HG02759 (cell line): ENCODE measurements at regions not wholly inside any gene's neighbourhood (a gene's known extent, or its start where the extent isn't known, plus 50 kb on each side); places are given as distances from the start of the nearest gene placed in this dataset.
A peak's percentile ranks its signal among the peaks of the same experiment; 100 is the strongest.

Source experiments
- ATAC-seq: cut with Tn5 transposase; IDR thresholded peaks from one replicate; pipeline ENCODE4 v1.9.1; 2021; ENCODE audit warnings: mild to moderate bottlenecking, moderate library complexity; ENCODE audit not compliant: unreplicated experiment

DNA sequence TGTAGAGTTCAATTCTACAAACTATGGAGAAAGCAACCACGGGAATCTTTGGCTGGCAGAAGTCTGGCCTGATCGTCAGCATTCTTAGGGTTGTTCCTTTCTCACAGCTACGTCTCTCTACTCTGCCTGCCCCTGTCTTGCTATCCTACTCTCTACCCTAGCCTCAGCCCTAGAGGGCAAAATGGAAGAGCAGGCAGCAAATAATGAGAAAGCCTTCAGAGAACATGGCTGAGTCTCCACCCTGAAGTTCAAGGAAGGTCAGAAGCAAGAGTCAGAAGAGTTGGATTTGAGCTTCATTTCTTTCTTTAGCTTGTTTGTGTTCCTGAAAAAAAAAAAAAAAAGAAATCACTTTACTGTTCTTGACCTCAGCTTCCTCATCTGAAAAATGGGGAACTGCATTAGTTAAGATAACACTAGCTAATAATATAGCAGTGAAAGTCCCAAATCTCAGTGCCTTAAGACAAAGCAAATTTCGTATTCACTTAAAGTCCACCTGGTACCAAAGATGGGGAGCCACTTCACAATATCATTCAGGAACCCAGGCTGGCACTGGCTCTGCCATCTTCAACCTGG, 50.2 kb upstream of the CCND2 start:
- ATAC-seq: no peak

DNA sequence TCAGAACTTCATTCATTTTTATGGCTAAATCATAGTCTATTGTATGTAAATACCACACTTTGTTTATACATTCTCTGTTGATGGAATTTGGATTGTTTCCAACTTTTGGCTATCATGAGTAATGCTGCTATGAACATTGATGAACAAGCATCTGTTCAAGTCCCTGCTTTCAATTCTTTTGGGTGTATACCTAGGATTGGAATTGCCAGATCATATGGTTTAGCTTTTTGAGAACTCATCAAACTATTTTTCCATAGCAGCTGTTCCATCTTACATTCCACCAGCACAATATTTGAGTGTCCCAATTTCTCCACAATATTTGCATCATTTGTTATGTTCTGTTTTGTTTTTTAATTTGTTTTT, 52.3 kb upstream of the CCND2 start:
- ATAC-seq: no peak

DNA sequence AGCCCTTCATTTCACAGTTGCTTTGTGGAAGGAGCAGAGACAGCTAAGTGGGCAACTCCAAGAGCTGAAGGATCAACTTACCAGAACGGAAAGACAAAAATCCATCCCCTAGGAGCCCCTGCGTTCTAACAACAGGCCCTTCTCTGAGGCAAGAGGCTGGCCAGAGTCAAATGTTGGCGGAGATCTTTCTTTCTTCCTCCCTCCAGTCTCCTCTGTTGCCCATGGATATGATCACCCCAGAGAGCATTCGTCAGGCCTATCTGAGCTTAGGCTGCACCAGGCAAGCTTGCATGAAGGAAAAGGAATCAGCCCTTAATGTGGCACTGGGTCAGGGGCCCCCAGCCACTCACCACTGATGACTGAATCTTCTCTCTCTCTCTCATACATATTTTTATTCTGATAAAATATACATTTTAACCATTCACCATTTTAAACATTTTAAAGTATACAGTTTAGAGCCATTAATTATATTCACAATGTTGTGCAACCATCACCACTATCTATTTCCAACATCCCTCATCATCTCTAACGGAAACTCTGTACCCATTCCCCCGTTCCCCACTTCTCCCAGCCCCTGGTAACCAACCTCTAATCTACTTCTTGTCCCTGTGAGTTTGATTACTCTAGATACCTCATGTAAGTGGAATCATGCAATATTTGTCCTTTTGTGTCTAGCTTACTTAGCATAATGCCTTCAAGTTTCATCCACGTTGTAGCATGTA, 52.9 kb upstream of the CCND2 start:
- ATAC-seq: no peak

DNA sequence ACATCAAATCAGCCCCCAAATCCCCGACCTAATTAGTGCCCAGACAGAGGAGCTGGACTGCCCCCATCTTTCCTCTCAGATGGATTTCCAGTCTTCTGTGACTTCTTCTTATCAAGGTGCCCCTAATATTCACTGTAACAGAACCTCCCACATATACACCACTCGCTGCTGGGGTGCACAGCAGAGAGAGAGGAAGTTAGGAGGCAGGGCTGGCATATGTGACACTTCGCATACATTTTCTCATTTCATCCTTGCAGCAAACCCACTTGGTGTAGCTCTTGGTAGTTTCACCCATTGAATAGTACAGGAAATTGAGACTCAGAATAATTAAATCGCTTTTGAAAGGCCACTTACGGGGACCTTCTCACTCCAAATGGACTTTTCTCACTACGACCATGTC, 56.5 kb upstream of the CCND2 start:
- ATAC-seq: no peak

DNA sequence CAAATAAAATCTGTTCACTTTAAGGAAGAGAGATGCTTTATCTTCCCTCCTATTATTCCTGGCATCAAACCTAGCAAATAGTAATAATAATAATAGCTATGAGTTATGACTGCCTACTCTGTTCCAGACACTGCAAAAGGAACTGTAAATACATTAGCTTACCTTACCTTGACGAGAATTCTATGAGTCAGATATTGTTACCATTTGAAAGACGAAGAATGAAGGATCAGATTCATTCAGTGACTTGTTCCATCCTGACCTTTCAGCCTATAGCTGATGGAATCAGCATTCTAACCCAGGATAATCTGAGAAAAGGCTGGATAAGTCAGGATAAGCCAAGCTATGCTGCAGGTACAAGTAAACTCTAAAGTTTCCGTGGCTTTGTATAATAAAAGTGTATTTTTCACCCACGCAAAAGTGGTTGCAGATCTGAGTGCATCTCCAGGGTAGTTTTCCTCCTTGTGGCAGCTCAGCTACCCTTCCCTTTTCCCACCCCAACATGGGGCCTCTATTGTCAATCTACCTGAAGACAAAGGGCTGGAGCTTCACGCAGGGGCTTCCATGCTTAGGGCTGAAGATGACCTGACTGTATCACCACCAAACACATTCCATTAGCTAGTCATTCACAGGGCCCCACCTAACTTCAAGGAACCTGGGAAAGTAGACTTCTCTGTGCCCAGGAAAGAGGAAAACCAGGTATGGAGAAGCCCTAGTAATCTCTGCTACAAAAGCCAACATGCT, 57.2 kb upstream of the CCND2 start:
- ATAC-seq: peak; percentile 10

DNA sequence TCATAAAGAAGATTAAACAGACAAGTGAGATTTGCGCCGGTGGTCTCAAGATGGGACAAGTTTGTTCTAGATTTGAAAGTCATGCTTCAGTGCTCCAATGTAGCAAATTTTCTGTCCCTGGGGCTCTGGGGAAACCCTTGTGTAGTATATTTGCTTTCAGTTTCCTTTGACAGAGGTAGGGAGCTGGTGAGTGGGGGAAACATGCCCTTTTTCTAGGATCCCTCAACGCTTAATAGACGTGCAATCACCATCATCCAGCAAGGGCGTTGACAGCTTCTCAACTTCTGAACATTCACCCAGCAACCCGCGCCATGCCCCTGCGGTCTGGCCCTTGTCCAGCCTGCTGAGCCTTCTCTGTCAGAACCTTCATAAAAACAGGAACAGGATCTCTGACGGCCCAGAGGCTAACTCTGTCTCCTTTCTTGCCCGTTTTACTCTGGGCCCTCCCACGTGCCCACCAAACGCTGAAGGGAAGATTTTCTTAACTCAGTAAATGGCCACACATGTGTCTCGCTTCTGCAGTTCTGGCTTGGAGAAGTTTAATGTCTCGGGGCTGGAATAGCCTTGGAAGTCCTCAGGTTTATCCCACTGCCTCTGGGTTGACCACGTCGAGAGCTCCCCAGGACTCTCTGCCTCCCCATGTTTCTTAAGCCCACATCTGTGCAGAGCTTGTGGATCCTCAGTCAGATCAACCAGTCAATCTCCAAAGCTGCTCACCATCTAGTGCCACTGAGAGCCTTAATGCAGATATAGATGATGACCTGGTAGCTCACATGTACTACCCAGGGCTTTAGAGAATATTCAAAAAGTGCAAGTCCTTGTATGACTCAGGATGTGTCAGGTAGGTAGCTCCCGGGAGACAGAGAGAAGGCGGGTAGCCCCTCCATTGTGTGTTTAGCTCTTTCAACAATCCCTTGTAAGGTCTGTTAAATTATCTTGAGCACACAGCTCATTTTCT, 58.1 kb upstream of the CCND2 start:
- peak; percentile 68 for ATAC-seq

DNA sequence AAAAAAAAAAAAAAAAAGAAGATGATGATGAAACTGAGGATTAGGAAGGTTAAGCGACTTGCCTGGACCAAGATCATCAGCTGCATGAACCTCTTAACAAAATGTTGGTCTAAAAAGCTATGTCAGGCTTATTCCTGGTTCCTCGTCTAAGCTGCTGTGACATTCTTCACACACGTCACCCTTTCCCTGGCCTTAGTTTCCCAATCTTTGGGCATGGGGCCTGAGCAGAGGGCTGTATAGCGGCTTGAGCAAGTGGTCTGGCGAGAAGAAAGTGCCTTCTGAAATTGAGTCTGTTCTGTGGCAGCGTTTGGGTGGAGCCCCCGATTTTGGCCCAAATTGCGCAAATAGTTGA, 58.7 kb upstream of the CCND2 start:
- peak; percentile 5 for ATAC-seq

DNA sequence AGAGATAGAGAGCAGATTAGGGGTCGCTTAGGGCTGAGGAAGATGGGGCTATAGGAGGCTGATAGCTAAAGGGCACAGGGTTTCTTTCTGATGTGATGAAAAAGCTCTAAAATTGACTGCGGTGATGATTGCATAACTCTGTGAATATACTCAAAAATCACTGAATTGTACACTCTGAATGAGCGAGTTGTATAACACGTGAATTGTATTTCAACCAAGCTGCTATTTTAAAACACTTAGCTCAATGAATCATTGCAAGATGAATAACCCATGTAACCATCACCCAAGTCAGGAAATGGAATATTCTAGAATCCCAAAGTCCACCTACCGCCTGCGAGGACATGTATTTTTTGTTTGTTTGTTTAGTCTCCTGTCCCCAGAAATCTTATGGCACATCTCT, 60.1 kb upstream of the CCND2 start:
- ATAC-seq: no peak

DNA sequence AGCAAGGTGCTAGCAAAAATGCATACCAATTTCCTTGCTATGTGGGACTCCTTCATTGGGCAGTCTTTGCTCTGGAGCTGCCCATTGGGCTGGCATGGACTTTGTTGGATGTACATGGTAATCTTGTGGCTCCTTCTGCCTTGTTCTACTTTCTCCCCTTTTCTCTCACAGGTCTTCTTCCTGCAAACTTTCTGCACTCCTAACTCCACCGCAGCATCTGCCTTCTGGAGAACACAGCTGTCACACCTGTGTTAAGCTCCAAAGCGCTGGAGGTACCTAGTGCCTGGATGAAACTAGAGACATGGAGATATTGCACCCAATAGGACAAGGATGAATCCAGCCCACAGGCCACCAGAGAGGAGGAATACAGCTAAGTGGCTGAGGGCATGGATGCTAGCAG, 60.7 kb upstream of the CCND2 start:
- no peak for ATAC-seq

DNA sequence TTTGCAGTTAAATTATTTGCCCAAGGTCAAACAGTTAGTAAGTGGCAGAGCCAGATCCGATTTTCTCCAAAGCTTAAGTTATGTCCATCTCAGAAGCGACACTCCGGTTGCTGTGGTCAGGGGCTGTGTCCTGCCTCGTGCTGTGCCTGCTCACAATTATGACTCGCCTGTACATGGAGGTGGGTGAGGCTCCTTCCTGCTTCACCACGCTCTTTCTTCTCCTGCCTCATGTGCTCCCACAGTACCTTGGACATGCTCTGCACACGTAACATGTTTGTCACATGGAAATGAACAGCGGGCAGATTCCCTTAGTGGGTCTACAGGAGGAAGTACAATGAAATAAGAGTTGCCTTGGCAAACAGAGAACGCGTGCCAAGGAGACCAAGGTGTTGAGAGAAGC, 62.2 kb upstream of the CCND2 start:
- no peak for ATAC-seq

DNA sequence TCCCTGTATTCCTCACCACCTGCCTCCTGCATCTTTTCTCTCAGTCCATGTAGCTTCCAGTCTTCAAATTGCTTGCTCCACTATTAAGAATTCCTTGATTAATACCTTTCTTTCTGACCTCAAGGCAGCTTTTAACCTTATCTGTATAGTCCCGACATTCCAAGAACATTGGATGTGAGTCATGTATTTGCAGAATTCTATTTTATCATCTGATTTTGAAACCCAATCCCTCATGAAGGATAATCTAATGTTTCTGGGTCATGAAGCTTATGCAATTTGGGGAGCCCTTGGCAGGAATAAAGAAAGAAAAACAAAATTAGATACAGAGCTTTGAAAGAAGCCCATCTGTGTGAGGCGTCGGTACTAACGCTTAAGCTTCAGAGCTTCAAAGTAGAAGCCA, 63.4 kb upstream of the CCND2 start:
- no peak for ATAC-seq

DNA sequence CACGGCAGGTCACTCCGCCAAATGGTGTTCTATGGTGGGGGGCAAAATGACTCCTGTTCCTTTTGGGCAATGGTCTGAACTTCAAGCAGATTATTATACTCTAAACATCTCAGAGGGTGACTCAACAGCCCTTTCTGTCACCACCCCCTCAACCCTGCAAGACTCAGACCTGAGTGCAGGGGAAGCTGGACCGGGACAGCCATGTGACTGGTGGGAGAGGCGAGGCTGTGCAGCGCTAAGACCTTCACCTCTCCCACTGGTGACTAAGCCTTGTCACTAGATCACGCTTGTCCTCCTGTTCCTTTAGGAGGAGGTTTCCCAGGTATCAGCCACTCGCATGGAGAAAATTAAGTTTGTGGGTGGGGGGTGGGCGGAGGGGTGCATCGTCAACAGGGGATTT, 67.1 kb upstream of the CCND2 start:
- ATAC-seq: no peak

DNA sequence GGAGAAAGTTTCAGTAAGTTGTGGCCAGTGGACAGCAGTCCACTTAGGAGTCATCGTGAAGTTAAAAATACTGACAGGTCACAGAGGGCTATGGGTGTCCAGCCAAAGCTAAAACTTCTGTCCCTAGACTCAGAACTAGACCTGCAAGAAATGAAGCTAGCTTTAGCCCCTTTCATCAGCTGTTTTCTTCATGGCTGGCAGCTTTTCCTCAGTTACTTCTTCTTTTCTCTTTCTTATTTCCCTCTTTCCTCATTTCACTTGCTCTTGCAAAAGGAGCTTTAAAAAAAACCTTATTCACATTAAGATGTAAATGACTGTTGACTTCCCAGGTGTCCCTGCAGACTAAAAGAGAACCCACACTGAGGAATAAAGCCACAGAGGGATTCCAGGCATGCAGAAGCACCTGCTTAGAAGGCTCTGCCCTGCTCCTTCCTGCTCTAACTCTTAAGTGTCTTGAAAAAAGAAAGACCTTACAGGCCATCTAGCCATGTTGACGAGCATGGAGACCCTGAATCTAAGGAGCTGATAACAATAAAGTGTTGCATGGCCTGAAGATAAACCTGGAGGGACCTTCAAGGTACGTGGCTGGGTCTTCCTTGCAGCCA, 69.7 kb upstream of the CCND2 start:
- ATAC-seq: no peak

DNA sequence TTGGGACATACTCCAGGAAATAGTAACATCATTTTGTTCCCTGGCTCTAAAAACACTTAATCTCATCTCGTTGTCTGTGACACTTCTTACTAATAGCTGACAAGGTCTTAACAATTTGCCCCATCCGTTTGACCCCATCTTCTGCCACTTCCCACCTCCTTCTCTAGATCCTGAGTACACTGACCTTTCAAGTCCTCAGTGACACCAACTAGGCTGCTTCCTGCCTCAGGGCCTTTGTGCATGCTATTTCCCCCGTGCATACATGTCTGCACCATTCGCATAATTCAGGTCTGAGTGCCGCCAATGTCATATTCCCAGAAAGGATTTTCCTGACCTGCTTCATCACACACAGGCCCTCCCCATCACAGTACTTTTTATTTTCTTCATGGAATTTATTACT, 70.6 kb upstream of the CCND2 start:
- ATAC-seq: no peak

DNA sequence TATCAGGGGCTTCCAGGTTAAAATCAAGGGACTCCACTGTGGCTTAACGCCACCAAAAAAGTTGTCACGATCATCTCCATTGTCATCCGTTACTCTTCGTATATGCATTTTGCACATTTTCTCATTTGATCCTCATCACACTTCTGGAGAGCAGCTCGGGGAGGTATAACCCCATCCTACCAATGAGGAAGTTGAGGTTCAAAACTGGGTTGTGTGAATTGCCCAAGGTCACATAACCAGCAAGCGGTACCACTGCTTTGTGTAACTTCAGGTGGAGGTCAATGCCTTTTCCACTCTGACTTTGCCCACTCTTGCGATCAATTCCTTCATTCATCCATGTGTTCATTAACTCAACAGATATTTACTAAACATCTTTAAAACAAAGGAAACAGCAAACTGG, 71.1 kb upstream of the CCND2 start:
- no peak for ATAC-seq

DNA sequence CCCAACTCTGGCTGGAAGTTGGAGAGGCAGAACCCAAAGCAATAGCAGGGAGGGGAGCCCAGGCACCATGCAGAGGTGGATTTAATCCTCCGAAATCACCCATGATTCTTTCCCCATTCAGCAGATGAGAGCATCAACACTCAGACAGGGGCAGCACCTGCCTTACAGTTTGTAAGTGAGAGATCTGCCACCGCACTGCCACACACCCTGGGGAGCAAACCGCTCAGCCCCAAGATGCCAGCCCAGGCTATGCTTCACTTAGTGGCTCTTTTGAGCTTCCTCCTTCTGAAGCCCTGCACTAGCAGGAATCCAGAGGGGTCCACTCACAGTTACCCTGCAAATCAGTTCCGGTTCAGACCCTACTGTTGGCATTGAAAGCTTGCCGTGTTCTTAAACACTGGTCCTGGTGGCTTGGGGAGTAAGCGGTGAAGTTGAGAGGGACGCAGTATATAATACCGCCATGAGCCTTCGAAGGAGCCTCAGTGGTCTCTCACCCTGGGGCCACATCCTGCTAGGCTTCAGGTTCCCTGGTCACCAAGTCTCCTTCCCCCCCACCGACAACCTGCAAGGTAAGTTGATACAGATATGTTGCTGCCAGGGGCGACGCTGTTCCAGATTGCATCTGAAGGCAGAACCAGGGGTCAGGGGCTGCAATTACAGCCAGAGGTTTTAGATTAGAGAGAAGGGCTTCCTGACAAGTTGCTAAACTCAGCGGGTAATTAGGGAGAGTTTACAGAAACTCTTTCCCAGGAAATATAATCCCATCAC, 72.0 kb upstream of the CCND2 start:
- ATAC-seq: no peak

DNA sequence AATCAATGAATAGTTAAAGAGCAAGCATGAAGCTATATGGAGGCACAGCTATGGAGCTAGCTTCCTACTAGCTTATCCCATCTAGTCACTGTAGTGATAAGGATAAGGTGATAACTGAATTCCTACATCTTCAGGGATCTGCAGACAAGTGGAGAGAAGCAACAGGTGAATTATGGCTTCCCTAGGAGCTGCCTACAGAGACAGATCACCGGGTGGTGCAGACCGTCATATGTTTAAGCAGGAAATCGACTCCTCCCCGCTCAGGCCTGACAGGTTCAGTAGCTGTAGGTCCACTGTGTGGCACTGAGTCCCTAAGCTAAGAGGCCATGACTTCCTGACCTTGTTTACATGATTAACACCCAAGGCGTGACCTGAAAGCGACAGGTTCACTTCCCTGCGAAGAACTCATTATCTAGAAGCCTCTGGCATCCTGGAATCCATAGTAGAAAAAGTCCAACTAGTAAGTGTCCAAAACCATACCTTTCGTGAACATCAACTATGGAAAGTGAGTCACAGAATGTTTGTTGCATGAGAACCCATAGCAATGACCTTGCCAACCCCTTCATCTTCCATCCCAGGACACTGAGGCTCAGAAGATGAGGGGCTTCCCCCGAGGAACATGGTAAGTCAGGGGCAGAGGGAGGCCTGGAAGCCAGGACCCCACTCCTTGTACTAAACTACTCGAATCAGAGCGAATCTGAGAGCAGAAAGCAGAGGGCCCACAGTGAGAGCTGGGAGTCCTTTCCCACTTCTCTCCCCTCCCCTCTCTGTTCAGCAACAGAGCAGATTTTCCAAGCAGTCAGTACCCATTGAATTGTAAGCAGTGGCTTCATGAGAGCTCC, 75.4 kb upstream of the CCND2 start:
- no peak for ATAC-seq

DNA sequence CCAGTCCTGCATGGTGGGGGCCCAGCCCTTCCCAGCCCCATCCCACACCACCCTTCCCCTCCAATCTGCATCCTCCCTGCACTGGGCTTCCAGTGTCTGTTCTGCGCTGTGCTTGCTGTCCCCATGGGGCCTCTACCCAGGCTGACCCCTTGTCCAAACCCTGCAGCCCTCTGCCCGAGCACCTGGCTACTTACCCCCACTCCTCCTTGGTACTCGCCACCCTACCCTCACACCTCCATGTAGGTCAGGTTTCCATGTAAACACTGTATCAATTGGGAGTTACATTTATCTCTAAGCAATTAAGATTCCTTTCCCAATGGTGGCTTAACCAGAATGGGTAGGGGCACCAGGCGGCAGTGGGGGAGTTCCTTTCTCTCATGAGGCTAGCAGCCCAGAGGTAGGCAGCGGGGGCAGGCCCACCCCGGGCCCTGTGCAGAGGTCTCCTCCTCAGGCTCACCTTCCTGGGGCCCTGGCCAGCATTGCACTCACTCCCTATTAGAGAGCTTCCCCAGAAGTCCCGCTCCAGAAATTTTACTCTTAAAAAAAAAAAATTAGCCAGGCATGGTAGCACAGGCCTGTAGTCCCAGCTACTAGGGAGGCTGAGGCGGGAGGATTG, 76.6 kb upstream of the CCND2 start:
- no peak for ATAC-seq

DNA sequence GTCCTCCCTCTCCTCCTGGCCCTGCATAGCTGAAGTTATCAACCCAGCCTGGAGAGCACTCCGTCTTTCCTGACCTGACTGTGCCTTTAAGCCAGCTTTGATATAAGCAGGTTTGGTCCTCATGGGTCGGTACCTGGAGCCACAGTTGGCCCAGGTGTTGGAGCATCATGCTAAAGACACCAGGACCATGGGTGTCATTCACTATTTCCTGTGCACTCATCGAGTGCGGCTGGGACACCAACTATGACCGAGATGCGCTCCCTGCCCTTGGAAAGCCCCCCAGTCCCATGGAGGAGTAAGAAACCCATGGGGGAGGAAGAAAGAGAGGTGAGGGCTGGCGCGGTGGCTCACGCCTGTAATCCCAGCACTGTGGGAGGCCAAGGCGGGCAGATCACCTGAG, 78.9 kb upstream of the CCND2 start:
- ATAC-seq: no peak
